T47D (cell line): ENCODE measurements at regions not wholly inside any gene's neighbourhood (a gene's known extent, or its start where the extent isn't known, plus 50 kb on each side); places are given as distances from the start of the nearest gene placed in this dataset.
"Not testable (repeated sequence)": the region's sequence is repeated elsewhere in the genome, so short reads cannot be mapped to it uniquely, and the experiment has no call there.

Source experiments
- DNase-seq, 2 experiments: peaks; one replicate each; pipeline versions ENCODE4 v3.0.0 to v3.0.0-alpha.2; 2011 to 2012; ENCODE audit warnings: low read depth in 1 of 2, low spot score in 1 of 2
- JUND ChIP-seq: IDR thresholded peaks from 2 replicates; pipeline ENCODE4 v1.6.1; 2012; ENCODE audit warnings: low read depth
- in situ Hi-C: cut with HindIII; loops from 2 replicates; pipeline ENCODE4 v1.10.0; 2016; ENCODE audit warnings: low sequenced_read_pairs, low pct_unique_long_range_greater_than_20kb

- in situ Hi-C loops = no loop called here
- no peak for DNase-seq
- TF ChIP-seq JUND = no peak
Observed at GRCh38 chrX:138866643-138867042, 155.1 kb upstream of the FGF13 start.

GRCh38 chrX:138865093-138865649, 153.7 kb upstream of the FGF13 start:
- no peak for DNase-seq
- in situ Hi-C loops = no loop called here
- TF ChIP-seq JUND = no peak

- in situ Hi-C loops = no loop called here
- no peak for TF ChIP-seq JUND
- DNase-seq = no peak
Observed at GRCh38 chrX:138859421-138859820, 147.9 kb upstream of the FGF13 start.

- in situ Hi-C loops = no loop called here
- no peak for DNase-seq
- TF ChIP-seq JUND = no peak
Observed at GRCh38 chrX:138858951-138859350, 147.4 kb upstream of the FGF13 start.

GRCh38 chrX:138858438-138858837, 146.9 kb upstream of the FGF13 start:
- in situ Hi-C loops = no loop called here
- no peak for DNase-seq
- no peak for TF ChIP-seq JUND

GRCh38 chrX:138856881-138857604, 145.5 kb upstream of the FGF13 start:
- in situ Hi-C loops = no loop called here
- no peak for DNase-seq
- TF ChIP-seq JUND = no peak

GRCh38 chrX:138853936-138854335, 142.4 kb upstream of the FGF13 start:
- no peak for DNase-seq
- in situ Hi-C loops = no loop called here
- no peak for TF ChIP-seq JUND

GRCh38 chrX:138849521-138849920, 138.0 kb upstream of the FGF13 start:
- no peak for TF ChIP-seq JUND
- no peak for DNase-seq
- in situ Hi-C loops = no loop called here

- in situ Hi-C loops = no loop called here
- no peak for TF ChIP-seq JUND
- peak in 1 of 2 experiments; percentile 9 for DNase-seq
Observed at GRCh38 chrX:138847930-138848329, 136.4 kb upstream of the FGF13 start.

GRCh38 chrX:138845786-138846185, 134.3 kb upstream of the FGF13 start:
- no peak for DNase-seq
- no peak for TF ChIP-seq JUND
- in situ Hi-C loops = no loop called here

GRCh38 chrX:138807400-138807799, 95.9 kb upstream of the FGF13 start:
- DNase-seq, in situ Hi-C loops: not testable (repeated sequence)

GRCh38 chrX:138794246-138794645, 82.7 kb upstream of the FGF13 start:
- in situ Hi-C loops = no loop called here
- no peak for TF ChIP-seq JUND

GRCh38 chrX:138791551-138791950, 80.0 kb upstream of the FGF13 start:
- no peak for TF ChIP-seq JUND
- in situ Hi-C loops = no loop called here
- no peak for DNase-seq

More at GRCh38 chrX:138794246-138794645, 82.7 kb upstream of the FGF13 start:
- DNase-seq = no peak

GRCh38 chrX:138788771-138789170, 77.3 kb upstream of the FGF13 start:
- no peak for TF ChIP-seq JUND
- in situ Hi-C loops = no loop called here
- DNase-seq = no peak

GRCh38 chrX:138778576-138778909, 67.0 kb upstream of the FGF13 start:
- in situ Hi-C loops = not testable (repeated sequence)

GRCh38 chrX:138777908-138778575, 66.5 kb upstream of the FGF13 start:
- in situ Hi-C loops, DNase-seq: not testable (repeated sequence)

More at GRCh38 chrX:138778576-138778909, 67.0 kb upstream of the FGF13 start:
- DNase-seq = not testable (repeated sequence)
